ENCODE measurements at regions not wholly inside any gene's neighbourhood (a gene's known extent, or its start where the extent isn't known, plus 50 kb on each side); places are given as distances from the start of the nearest gene placed in this dataset.

DNA sequence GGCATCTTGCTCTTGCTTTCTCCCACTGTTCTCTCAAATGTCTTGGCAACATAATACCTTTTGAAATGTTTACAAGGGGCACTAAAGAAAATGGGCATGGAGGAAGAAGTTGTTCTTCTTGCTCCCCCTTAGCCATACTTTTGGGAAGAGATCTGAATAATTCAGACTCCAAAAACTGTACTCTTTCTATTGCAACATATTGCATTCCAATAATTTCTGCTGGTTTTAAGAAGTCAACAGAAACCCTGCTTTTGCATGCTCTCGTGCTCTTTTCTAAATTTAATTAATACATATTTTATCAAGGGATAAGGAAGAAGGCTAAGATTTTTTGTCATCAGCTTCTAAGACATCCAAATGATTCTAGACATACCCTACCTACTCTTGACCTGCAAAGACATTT is 409.9 kb upstream of the SOX5 start:
- TF ChIP-seq POLR2A (IDR thresholded peaks at IDR 0.05; ENCODE audit: extremely low read depth, insufficient read length) (no peak), MYC (IDR thresholded peaks at IDR 0.05; ENCODE audit: low read depth, low read length) (no peak)
- TF ChIP-seq, protein P1, sequence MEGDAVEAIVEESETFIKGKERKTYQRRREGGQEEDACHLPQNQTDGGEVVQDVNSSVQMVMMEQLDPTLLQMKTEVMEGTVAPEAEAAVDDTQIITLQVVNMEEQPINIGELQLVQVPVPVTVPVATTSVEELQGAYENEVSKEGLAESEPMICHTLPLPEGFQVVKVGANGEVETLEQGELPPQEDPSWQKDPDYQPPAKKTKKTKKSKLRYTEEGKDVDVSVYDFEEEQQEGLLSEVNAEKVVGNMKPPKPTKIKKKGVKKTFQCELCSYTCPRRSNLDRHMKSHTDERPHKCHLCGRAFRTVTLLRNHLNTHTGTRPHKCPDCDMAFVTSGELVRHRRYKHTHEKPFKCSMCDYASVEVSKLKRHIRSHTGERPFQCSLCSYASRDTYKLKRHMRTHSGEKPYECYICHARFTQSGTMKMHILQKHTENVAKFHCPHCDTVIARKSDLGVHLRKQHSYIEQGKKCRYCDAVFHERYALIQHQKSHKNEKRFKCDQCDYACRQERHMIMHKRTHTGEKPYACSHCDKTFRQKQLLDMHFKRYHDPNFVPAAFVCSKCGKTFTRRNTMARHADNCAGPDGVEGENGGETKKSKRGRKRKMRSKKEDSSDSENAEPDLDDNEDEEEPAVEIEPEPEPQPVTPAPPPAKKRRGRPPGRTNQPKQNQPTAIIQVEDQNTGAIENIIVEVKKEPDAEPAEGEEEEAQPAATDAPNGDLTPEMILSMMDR (IDR thresholded peaks at IDR 0.05; ENCODE audit: low read depth, low read length): no peak
- TF ChIP-seq, protein P2, sequence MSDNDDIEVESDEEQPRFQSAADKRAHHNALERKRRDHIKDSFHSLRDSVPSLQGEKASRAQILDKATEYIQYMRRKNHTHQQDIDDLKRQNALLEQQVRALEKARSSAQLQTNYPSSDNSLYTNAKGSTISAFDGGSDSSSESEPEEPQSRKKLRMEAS (IDR thresholded peaks at IDR 0.05; ENCODE audit: low read depth, low read length): no peak

Data from NB4 (cell line).